GM21529 (cell line): ENCODE measurements at regions not wholly inside any gene's neighbourhood (a gene's known extent, or its start where the extent isn't known, plus 50 kb on each side); places are given as distances from the start of the nearest gene placed in this dataset.
A peak's percentile ranks its signal among the peaks of the same experiment; 100 is the strongest.

ENCODE experiments used
- ATAC-seq: cut with Tn5 transposase; IDR thresholded peaks from one replicate; pipeline ENCODE4 v1.9.1; 2021; ENCODE audit not compliant: unreplicated experiment

- no peak for ATAC-seq
These were observed 127.3 kb downstream of the TMA16 start for GRCh38 chr4:163621821-163622220.

GRCh38 chr4:163622379-163623035, 128.0 kb downstream of the TMA16 start:
- no peak for ATAC-seq

DNA sequence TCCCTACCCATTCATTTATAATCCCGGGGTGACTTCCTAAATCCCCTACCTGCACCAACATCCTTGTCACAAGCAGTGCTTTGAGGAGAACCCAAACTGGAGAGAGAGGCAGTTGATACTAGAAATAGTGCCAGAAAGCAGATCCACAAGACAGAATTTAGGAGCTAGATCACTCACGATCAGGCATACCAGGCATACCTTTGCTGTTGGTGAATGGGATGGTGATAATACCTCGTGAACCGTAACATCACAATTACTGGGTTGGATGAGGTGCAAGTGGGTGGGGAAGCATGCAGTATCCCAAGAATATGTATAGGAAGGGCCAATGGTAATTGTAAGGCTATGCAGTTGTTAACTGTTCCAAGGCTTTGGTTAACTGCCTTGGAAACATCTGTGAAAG, 129.3 kb downstream of the TMA16 start:
- no peak for ATAC-seq

- ATAC-seq: no peak
These were observed 130.2 kb downstream of the TMA16 start for GRCh38 chr4:163624727-163625126.

DNA sequence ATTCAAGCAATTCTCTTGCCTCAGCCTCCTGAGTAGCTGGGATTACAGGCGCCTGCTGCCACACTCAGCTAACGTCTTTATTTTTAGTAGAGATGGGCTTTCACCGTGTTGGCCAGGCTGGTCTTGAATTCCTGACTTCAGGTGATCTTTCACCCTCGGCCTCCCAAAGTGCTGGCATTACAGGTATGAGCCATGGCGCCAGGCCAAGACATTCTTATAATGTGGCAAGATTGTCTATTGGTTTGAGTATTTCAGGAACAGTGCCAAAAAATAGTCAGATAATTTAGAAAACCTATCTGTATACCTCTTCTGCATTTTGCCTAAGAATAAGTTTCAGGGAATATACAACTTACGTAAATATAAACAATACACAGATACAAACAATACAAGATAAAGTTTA, 136.8 kb downstream of the TMA16 start:
- ATAC-seq: no peak

DNA sequence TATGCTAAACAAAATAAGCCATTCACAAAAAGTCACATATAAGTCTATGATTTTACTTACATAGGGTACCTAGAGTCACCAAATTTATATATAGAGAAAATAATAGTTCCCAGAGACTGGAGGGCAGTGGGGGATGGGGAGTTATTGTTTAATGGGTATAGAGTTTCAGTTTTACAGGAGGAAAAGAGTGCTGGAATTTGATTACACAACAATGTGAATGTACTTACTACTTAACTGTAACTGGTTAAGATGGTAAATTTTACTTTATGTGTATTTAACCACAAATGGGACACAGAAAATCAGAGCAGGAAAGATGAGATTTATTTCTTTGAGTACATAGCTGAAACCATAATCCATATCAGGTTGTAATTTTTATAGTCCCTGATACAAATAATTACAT, 144.4 kb downstream of the TMA16 start:
- no peak for ATAC-seq

DNA sequence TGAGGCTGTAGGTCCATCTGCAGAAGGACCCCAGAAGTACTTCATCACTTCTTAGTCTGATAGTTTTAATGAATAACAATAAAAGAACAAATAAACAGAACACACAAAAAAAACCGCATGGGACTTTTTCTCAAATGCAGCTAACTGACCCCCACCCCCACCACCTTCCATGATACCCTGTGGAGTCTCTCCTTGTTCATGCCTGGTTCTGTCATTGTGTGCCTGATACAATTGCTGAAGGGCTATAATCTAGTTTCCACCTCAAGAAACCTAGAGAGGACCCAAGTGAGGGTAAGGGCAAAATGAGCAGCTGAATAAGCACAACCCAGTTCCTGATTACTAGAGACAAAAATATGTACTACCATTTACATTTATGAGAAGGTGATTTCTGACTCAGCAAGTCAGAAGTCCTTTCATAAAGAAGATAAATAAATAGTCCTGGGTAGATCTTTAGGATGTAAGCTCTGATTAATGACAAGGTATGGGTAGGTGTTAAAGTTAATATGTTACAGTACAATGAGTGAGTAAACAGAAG, 155.1 kb downstream of the TMA16 start:
- no peak for ATAC-seq

- ATAC-seq: no peak
These were observed 157.3 kb downstream of the TMA16 start for GRCh38 chr4:163651761-163652160.

GRCh38 chr4:163654621-163655020, 160.1 kb downstream of the TMA16 start:
- no peak for ATAC-seq

DNA sequence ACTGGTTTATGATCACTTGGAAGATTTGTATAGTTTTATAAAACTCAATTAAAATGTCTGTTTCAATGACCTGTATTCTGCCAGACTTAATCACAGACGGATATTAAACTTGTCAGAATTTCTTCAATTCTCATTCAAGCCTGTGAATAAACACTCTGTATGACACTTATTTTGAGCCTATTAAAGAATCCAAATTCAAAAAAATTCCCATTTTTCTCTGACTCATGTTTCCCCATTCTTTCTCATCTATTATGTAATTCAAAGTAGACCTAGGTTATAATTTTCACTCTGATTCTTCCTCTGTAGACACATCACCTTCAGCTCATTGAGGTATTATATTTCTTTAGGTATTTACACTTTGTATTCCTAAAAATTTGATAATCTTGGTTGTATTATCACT, 166.1 kb downstream of the TMA16 start:
- no peak for ATAC-seq

GRCh38 chr4:163662768-163663167, 168.3 kb downstream of the TMA16 start:
- peak; percentile 37 for ATAC-seq

DNA sequence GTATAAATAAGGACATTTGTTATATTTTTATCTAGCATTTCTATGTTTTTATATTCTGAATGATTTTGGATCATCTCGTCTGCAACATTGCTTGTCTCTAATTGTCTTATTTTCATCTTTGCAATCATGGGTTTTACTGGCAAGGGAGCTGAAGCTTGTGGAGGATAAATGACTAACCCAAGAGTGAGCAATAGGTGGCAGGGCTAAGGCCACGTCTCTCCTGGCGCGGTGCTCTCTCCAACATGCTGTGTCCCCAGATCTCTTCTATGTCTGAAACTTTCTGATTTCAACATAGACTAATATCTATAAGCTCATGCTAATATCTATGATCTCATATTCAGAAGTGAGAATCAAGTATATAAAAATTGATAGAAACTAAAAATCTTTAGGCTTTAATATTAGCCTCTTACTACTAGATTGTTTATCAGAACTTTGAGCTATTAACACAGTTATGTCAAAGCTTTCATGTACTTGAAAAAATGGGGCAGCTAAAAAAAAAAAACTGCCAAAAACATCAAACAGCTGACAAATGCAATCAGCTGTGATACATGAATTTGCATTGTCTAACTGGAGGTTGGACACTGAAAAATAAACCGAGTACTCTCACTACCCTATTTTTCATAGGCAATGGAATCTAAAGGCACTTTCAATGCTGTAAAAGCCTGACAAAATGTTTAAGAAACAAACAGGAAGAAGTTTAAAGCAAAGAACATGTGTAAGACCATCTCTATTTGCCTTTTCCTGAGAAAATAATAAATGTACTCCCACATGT, 169.2 kb downstream of the TMA16 start:
- peak; percentile 80 for ATAC-seq

DNA sequence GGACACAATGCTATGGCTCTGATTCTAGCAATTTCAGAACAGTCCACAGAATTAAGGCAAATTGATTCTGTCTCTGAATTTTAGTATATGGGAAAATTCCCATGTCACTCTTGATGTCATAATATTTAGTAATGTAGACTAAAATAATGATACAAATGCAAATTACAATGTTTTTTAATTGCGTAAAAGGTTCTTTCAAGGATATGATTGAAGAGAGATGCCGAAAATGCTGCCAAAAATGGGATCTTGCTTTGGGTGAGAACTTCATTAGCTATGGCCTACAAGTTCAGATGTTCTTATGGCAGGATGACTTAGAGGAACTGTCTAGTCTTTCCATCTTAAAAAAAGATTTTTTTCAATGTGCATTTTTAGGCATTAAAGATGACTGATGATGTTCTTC, 170.6 kb downstream of the TMA16 start:
- ATAC-seq: no peak

GRCh38 chr4:163665521-163666331, 171.2 kb downstream of the TMA16 start:
- peak; percentile 38 for ATAC-seq

- ATAC-seq: no peak
These were observed 171.9 kb downstream of the TMA16 start for GRCh38 chr4:163666332-163666873.

DNA sequence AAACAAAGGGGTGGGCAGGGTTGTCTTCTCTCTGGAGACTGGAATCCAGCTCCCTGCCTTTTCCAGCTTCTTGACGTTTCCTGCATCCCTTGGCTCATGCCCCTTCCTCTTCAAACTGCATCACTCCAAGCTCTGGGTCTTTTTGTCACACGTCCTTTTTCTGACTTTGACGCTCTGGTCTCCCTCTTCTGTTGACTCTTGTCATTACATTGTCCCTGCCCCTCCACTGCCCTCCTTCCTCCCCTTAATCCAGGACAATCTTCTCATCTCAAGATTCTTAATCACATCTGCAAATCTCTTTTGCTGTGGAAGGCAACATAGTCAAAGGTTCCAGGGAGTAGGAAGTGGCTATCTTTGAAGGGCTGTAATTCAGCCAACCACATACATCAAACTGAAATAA, 178.3 kb downstream of the TMA16 start:
- ATAC-seq: no peak

- ATAC-seq: peak; percentile 83
These were observed 179.6 kb downstream of the TMA16 start for GRCh38 chr4:163673848-163674697.

- no peak for ATAC-seq
These were observed 184.7 kb downstream of the TMA16 start for GRCh38 chr4:163679189-163679588.

DNA sequence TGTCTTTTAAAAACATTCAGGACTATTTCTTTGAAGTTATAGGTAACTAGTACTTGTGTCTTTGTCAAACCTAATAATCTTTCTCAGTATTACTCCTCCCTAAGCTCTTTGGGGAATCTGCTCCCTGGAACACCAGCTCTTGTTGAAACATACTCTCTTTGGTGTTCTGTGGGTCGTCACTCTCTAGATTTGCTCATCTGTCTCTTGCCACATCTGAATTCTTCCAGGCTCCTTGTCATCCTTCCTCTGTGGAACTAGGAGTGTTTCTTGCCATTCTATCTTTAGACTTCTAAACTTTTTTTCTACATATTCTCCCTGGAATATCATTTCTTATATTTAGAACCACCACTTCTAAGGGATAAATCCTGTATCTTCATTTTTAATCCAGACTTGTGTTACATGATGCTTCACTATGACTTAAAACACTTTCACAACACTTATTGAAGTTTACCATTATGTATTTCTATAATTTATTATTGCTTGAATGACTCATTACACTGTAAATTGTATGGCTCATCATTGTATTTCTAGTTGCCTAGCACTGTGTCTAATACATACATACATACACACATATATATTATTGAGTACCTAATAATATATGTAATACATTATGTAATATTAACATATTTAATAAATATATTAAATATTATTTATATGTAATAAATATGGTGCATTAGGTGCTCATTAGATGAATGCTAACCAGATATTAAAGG, 186.1 kb downstream of the TMA16 start:
- ATAC-seq: no peak
